KMS-11 (cell line): ENCODE measurements at regions not wholly inside any gene's neighbourhood (a gene's known extent, or its start where the extent isn't known, plus 50 kb on each side); places are given as distances from the start of the nearest gene placed in this dataset.

ENCODE experiments used
- H2AFZ ChIP-seq: fragments of 200-600 bp; sonication (generic); 2 replicates; pipeline ENCODE4 v1.6.1; 2016; ENCODE audit warnings: antibody characterized with exemption, mixed run types, low read depth
- H3K27ac ChIP-seq: fragments of 200-600 bp; sonication (generic); 2 replicates; pipeline ENCODE4 v1.6.1; 2016; ENCODE audit warnings: mild to moderate bottlenecking, mixed run types
- H3K27me3 ChIP-seq: fragments of 200-600 bp; sonication (generic); 2 replicates; pipeline ENCODE4 v1.6.1; 2017; ENCODE audit warnings: mild to moderate bottlenecking, low read depth, mixed run types, moderate library complexity; ENCODE audit not compliant: insufficient read depth
- H3K36me3 ChIP-seq: fragments of 200-600 bp; sonication (generic); 2 replicates; pipeline ENCODE4 v1.6.1; 2017; ENCODE audit warnings: mild to moderate bottlenecking, mixed run types; ENCODE audit not compliant: insufficient read depth
- H3K4me1 ChIP-seq: fragments of 200-600 bp; sonication (generic); 2 replicates; pipeline ENCODE4 v1.6.1; 2016; ENCODE audit warnings: mild to moderate bottlenecking, low read depth, mixed run types; ENCODE audit not compliant: poor library complexity, severe bottlenecking
- H3K4me2 ChIP-seq: fragments of 200-600 bp; sonication (generic); 2 replicates; pipeline ENCODE4 v1.7.0; 2016; ENCODE audit warnings: mild to moderate bottlenecking, mixed run types
- H3K4me3 ChIP-seq: fragments of 200-600 bp; sonication (generic); IDR thresholded peaks from 2 replicates; pipeline ENCODE4 v1.6.1; 2017; ENCODE audit warnings: low read depth, low read length, mixed read lengths; ENCODE audit not compliant: insufficient read depth
- H3K79me2 ChIP-seq: fragments of 200-600 bp; sonication (generic); 2 replicates; pipeline ENCODE4 v1.6.1; 2016; ENCODE audit warnings: low read depth, mixed run types; ENCODE audit not compliant: insufficient read depth
- H3K9ac ChIP-seq: fragments of 200-600 bp; sonication (generic); 2 replicates; pipeline ENCODE4 v1.6.1; 2016; ENCODE audit warnings: mild to moderate bottlenecking, mixed run types
- H4K20me1 ChIP-seq: fragments of 200-600 bp; sonication (generic); 2 replicates; pipeline ENCODE4 v1.6.1; 2016; ENCODE audit warnings: mild to moderate bottlenecking, mixed run types; ENCODE audit not compliant: insufficient read depth
- CTCF ChIP-seq: fragments of 200-600 bp; sonication (generic); conservative IDR thresholded peaks from 2 replicates; pipeline ENCODE4 v1.6.1; 2017; ENCODE audit warnings: low read depth, mild to moderate bottlenecking, antibody characterized with exemption, low read length, moderate library complexity, mixed read lengths

- Histone ChIP-seq H3K27ac (no peak overlapping the region), H2AFZ (no peak overlapping the region), H3K4me1 (no peaks in the 10 kb centered on the region), H3K4me2 (no peak overlapping the region), H4K20me1 (no peaks in the 10 kb centered on the region), H3K4me3 (no peak overlapping the region), H3K27me3 (no peaks in the 10 kb centered on the region), H3K36me3 (no peaks in the 10 kb centered on the region), H3K79me2 (no peaks in the 10 kb centered on the region), H3K9ac (no peak overlapping the region)
- no peak for TF ChIP-seq CTCF
Observed at GRCh38 chr15:72873379-72874233, 90.0 kb upstream of the ADPGK start.

GRCh38 chr15:72872066-72872845, 88.7 kb upstream of the ADPGK start:
- H3K79me2 ChIP-seq: no peaks in the 10 kb centered on the region
- H4K20me1 ChIP-seq: no peaks in the 10 kb centered on the region
- H3K4me2 ChIP-seq: no peak overlapping the region
- no peaks in the 10 kb centered on the region for H3K4me1 ChIP-seq
- H3K27ac ChIP-seq: no peak overlapping the region
- H2AFZ ChIP-seq: no peak overlapping the region
- H3K9ac ChIP-seq: no peak overlapping the region
- TF ChIP-seq CTCF: no peak
- no peak overlapping the region for H3K4me3 ChIP-seq
- H3K36me3 ChIP-seq: no peaks in the 10 kb centered on the region
- H3K27me3 ChIP-seq: no peaks in the 10 kb centered on the region

- no peak overlapping the region for H3K27ac ChIP-seq
- H3K79me2 ChIP-seq: no peaks in the 10 kb centered on the region
- no peak overlapping the region for H3K4me2 ChIP-seq
- H3K36me3 ChIP-seq: no peaks in the 10 kb centered on the region
- H3K4me1 ChIP-seq: no peaks in the 10 kb centered on the region
- H3K4me3 ChIP-seq: no peak overlapping the region
- H2AFZ ChIP-seq: no peak overlapping the region
- no peak for TF ChIP-seq CTCF
- no peak overlapping the region for H3K9ac ChIP-seq
- H4K20me1 ChIP-seq: no peaks in the 10 kb centered on the region
- H3K27me3 ChIP-seq: no peaks in the 10 kb centered on the region
Observed at GRCh38 chr15:72866866-72867616, 83.5 kb upstream of the ADPGK start.

- H3K4me1 ChIP-seq: no peaks in the 10 kb centered on the region
- H3K4me3 ChIP-seq: no peak overlapping the region
- H3K79me2 ChIP-seq: no peaks in the 10 kb centered on the region
- H3K27me3 ChIP-seq: no peaks in the 10 kb centered on the region
- H4K20me1 ChIP-seq: no peaks in the 10 kb centered on the region
- H2AFZ ChIP-seq: no peak overlapping the region
- TF ChIP-seq CTCF: no peak
- H3K4me2 ChIP-seq: no peak overlapping the region
- no peaks in the 10 kb centered on the region for H3K36me3 ChIP-seq
- no peak overlapping the region for H3K9ac ChIP-seq
- no peak overlapping the region for H3K27ac ChIP-seq
Observed at GRCh38 chr15:72866182-72866581, 82.6 kb upstream of the ADPGK start.
